AG10803 (cell line): ENCODE measurements at regions not wholly inside any gene's neighbourhood (a gene's known extent, or its start where the extent isn't known, plus 50 kb on each side); places are given as distances from the start of the nearest gene placed in this dataset.

Source experiments
- DNase-seq: peaks from one replicate; pipeline ENCODE4 v3.0.0; 2010; ENCODE audit warnings: low read depth
- H3K4me3 ChIP-seq: 2 replicates; pipeline ENCODE4 v1.5.1; 2011; ENCODE audit warnings: mild to moderate bottlenecking, low read length, control low read depth
- TF ChIP-seq, protein P1 (sequence below): conservative IDR thresholded peaks from 2 replicates; pipeline ENCODE4 v1.5.1; 2011; ENCODE audit warnings: mild to moderate bottlenecking, low read length, control low read depth, inconsistent platforms

DNA sequence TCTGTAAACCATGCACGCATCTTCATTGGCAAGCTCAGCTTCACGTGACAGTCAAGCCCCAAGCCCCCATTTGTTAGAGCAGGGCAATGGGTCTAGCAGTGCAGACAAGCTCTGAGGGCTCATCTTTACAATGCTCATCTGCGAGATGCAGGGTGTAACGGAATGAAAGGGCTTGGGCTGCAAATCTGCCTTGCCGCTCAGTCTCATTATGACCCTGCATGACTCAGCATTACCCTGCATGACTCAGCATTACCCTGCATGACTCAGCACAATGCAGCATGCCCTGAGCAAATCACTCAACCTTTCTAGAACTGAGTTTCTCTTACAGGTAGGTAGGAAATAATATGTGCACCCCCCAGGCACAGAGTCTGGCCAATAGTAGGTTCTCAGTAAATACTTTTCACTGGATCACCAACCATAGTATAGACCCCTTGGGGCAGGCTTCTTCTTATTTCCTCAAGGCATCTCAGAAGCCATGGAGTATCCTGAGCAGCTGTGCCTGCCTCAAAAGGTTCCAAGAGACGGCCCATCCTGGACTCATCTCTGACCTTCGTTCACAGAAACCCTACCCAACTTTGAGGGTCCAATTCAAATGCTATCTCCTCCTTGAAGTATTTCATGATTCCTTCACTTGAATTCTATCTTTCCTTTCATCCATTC, 391.3 kb upstream of the CDH5 start:
- TF ChIP-seq, protein P1, sequence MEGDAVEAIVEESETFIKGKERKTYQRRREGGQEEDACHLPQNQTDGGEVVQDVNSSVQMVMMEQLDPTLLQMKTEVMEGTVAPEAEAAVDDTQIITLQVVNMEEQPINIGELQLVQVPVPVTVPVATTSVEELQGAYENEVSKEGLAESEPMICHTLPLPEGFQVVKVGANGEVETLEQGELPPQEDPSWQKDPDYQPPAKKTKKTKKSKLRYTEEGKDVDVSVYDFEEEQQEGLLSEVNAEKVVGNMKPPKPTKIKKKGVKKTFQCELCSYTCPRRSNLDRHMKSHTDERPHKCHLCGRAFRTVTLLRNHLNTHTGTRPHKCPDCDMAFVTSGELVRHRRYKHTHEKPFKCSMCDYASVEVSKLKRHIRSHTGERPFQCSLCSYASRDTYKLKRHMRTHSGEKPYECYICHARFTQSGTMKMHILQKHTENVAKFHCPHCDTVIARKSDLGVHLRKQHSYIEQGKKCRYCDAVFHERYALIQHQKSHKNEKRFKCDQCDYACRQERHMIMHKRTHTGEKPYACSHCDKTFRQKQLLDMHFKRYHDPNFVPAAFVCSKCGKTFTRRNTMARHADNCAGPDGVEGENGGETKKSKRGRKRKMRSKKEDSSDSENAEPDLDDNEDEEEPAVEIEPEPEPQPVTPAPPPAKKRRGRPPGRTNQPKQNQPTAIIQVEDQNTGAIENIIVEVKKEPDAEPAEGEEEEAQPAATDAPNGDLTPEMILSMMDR: no peak
- DNase-seq: peak; percentile 67

DNA sequence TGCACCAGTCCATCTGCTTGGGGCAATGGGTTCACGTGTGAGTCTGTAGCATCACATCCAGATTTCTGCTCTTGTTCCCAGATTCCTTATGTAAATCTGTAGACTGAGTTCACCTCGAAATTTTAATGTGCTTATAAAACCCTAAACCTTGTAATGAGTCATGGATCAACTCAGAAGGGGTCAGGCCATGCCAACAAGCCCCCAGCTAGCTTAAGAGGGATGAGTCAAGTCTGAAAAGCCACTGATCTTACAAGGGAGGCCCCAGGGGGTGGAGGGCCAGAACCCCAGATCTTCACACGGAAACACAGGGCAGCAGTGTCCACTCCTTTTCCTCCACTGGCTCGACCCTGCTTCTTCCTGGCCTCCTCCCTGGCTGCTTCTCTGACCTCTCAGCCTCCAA, 399.1 kb upstream of the CDH5 start:
- TF ChIP-seq, protein P1: no peak
- DNase-seq: peak; percentile 16
- H3K4me3 ChIP-seq: no peak overlapping the region

More for the DNA sequence above, 391.3 kb upstream of the CDH5 start:
- no peak overlapping the region for H3K4me3 ChIP-seq

DNA sequence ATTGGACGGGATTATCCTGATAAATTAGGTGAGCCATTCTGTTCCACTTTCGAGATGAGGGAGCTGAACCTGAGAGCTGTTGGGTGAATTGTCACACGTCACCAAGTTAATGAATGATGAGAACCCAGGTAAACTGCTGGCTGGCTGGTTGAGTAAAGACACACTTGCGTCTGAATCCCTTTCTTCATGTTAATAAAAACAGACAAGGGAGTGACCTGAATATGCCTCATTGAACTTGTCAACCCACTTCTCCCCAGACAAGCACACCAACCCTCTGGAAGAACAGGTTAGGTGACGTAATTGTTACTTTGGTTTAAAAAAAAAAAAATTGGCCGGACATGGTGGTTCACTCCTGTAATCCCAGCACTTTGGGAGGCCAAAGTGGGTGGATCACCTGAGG, 400.9 kb upstream of the CDH5 start:
- DNase-seq: no peak
- no peak overlapping the region for H3K4me3 ChIP-seq
- TF ChIP-seq, protein P1: no peak

DNA sequence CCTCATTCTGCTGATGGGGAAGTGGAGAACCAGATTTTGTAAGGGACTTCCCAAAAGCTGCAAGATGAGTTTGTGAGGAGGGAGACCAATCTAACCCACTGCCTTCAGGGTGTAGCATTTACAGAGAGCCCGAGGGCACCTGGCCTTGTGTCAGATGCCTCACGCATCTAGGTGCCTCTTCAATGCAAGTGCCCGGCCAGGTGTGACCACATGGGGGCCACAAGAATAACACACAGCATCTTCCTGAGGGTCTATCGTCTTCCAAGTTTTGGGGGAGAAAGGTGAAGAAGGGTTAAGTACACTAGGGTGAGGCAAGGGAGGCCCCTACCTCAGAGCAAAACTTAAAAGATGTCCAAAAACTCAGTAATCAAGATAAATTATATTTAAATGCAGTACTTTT, 401.7 kb upstream of the CDH5 start:
- TF ChIP-seq, protein P1: no peak
- no peak overlapping the region for H3K4me3 ChIP-seq
- DNase-seq: no peak

DNA sequence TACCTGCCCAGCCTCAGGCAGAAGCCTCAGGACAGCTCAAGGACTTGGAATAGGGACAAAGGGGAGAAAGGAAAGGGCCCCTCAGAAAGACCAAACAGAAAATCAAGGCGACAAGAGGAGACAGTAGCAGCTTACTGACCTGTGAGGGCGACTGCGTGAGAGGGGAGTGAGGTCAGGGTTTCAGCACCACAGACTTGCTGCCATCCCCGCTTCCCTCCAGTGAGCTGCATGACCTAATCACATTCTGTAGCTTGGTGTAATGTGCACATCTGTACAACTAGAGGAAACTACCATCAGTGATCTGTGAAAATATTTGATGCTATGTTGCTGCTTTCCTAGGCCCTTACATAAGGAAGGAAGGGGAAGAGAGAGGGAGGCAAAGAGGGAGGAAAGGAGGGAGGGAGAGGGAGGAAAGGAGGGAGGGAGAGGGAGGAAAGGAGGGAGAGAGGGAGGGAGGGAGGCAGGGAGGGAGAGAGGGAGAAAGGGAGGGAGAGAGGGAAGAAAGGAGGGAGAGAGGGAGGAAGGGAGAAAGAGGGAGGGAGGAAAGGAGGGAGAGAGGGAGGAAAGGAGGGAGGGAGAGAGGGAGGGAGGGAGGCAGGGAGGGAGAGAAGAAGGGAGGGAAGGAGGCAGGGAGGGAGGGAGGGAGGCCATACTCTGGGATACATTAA, 404.9 kb upstream of the CDH5 start:
- TF ChIP-seq, protein P1: no peak
- H3K4me3 ChIP-seq: no peak overlapping the region
- peak; percentile 13 for DNase-seq

DNA sequence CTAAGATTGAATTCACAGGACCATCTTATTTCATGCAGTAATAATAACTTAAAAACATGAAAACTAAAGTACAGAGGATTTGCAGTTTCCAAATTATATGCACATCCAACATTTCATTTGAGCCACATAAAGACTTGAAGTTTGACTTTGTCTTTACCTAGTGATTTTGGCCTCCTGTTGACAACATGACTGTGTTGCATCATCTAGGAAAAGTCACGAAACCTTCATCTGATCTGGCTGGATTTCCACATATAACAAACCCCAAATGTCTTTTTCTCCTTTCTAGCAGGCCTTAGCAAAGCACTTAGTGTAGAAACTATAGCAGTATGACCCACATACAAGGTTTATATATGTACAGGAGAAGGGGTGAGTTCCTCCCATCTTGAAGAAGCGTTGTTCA, 406.5 kb upstream of the CDH5 start:
- peak; percentile 34 for DNase-seq
- H3K4me3 ChIP-seq: no peak overlapping the region
- TF ChIP-seq, protein P1: no peak

DNA sequence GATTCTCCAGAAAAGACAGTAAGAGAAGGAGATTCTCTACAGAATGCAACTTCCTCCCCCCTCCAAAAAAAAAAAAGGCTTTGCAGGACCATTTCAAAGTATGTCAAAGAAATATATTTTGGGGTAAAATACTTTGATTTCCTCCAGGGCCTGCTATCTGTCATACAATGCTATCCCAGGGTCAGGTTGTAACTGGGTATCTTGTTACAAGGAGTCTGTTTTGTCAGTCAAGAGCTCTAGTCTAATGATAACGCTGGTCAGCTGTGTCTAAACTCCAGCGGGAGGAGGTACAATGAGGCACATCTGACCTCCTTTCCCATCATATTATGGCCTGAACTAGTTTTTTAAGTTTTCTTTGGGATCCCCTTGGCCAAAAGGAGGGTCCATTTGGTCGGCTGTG, 408.4 kb upstream of the CDH5 start:
- TF ChIP-seq, protein P1: no peak
- H3K4me3 ChIP-seq: no peak overlapping the region
- DNase-seq: no peak
